H1 (cell line): ENCODE measurements at regions not wholly inside any gene's neighbourhood (a gene's known extent, or its start where the extent isn't known, plus 50 kb on each side); places are given as distances from the start of the nearest gene placed in this dataset.

Experiments used
- CTCF ChIA-PET: fragments of 300-600 bp; sonication (Branson Sonifier 250); formaldehyde crosslinking; loops from one replicate; lab custom pipeline; 2021; ENCODE audit not compliant: partially characterized antibody; lab: Charles Lee
- POLR2A ChIA-PET: fragments of 300-600 bp; sonication (Branson Sonifier 250); formaldehyde crosslinking; loops from one replicate; lab custom pipeline; 2021; ENCODE audit warnings: inconsistent platforms; ENCODE audit not compliant: partially characterized antibody; lab: Charles Lee
- DNase-seq, 2 experiments: peaks; one replicate each; pipeline versions ENCODE4 v3.0.0 to v3.0.0-alpha.2; 2010 to 2022; ENCODE audit warnings: low spot score in 2 of 2, low read depth in 1 of 2, mixed read lengths in 1 of 2
- FAIRE-seq: peaks from 2 replicates; lab custom pipeline; 2011; peaks lifted over from hg19 to GRCh38; lab: Jason Lieb, UNC
- H2AFZ ChIP-seq: 2 replicates; pipeline ENCODE4 v1.8.1; 2012; ENCODE audit warnings: low read length, inconsistent platforms
- H2AK5ac ChIP-seq: 2 replicates; pipeline ENCODE4 v1.6.1; 2013; ENCODE audit warnings: low read depth, low read length
- H2BK120ac ChIP-seq: replicated peaks from 2 replicates; pipeline ENCODE3; 2013; ENCODE audit warnings: low read depth, low read length, inconsistent platforms
- H2BK12ac ChIP-seq: 2 replicates; pipeline ENCODE4 v1.6.1; 2013; ENCODE audit warnings: low read depth, low read length
- H2BK15ac ChIP-seq: 2 replicates; pipeline ENCODE4 v1.6.1; 2013; ENCODE audit warnings: low read length
- H2BK20ac ChIP-seq: 2 replicates; pipeline ENCODE4 v1.6.1; 2013; ENCODE audit warnings: low read length
- H2BK5ac ChIP-seq: 2 replicates; pipeline ENCODE4 v1.6.1; 2013; ENCODE audit warnings: low read depth, low read length
- H3K14ac ChIP-seq: 2 replicates; pipeline ENCODE4 v1.6.1; 2013; ENCODE audit warnings: inconsistent platforms; ENCODE audit not compliant: insufficient read length
- H3K18ac ChIP-seq: 2 replicates; pipeline ENCODE4 v1.6.1; 2013; ENCODE audit warnings: low read length; ENCODE audit errors: extremely low read depth
- H3K23ac ChIP-seq: 2 replicates; pipeline ENCODE4 v1.6.1; 2013; ENCODE audit warnings: inconsistent platforms; ENCODE audit not compliant: insufficient read length
- H3K23me2 ChIP-seq: 2 replicates; pipeline ENCODE4 v1.6.1; 2013; ENCODE audit warnings: low read depth, low read length
- H3K27ac ChIP-seq: 2 replicates; pipeline ENCODE4 v1.6.1; 2011; ENCODE audit warnings: low read depth, low read length, inconsistent platforms
- H3K27me3 ChIP-seq, 4 experiments: replicated peaks in 1 of 4; 1 replicate in 1 of 4; 2 replicates in 3 of 4; pipeline versions ENCODE4 v1.6.1 to v1.8.1; 2011 to 2013; ENCODE audit warnings: low read length in 3 of 4, mild to moderate bottlenecking in 3 of 4, inconsistent platforms in 2 of 4, mixed read lengths in 2 of 4, moderate library complexity in 1 of 4; ENCODE audit not compliant: control insufficient read depth in 3 of 4, insufficient read depth in 3 of 4; ENCODE audit errors: extremely low read depth in 1 of 4
- H3K36me3 ChIP-seq, 4 experiments: 2 replicates each; pipeline versions ENCODE4 v1.6.1 to v1.8.1; 2011 to 2013; ENCODE audit warnings: mild to moderate bottlenecking in 4 of 4, low read length in 3 of 4, moderate library complexity in 2 of 4, control low read depth in 1 of 4, inconsistent platforms in 1 of 4; ENCODE audit not compliant: insufficient read depth in 4 of 4, control insufficient read depth in 2 of 4
- H3K4ac ChIP-seq: replicated peaks from 2 replicates; pipeline ENCODE3; 2013; ENCODE audit warnings: low read length, low read depth, mixed read lengths, inconsistent platforms; ENCODE audit not compliant: insufficient read length
- H3K4me1 ChIP-seq, 4 experiments: replicated peaks in 1 of 4; 1 replicate in 1 of 4; 2 replicates in 3 of 4; pipeline versions ENCODE4 v1.6.1 to v1.8.1; 2011 to 2013; ENCODE audit warnings: low read length in 3 of 4, inconsistent platforms in 2 of 4, mixed read lengths in 1 of 4; ENCODE audit not compliant: insufficient read depth in 4 of 4, control insufficient read depth in 3 of 4
- H3K4me2 ChIP-seq, 2 experiments: 2 replicates each; pipeline versions ENCODE4 v1.6.1 to v1.8.1; 2011 to 2013; ENCODE audit warnings: low read depth in 2 of 2, low read length in 2 of 2, control low read depth in 1 of 2, inconsistent platforms in 1 of 2, mild to moderate bottlenecking in 1 of 2; ENCODE audit not compliant: insufficient read depth in 1 of 2
- H3K4me3 ChIP-seq, 4 experiments: fragments of 200-600, 300-600 bp in 1 of 4; sonication (generic), shearing (Covaris generic), sonication (Bioruptor Twin) in 1 of 4; 2 replicates each; pipeline versions ENCODE4 v1.5.1 to v1.8.1; 2011 to 2016; ENCODE audit warnings: low read length in 4 of 4, low read depth in 3 of 4, control low read depth in 2 of 4, inconsistent platforms in 2 of 4, mild to moderate bottlenecking in 2 of 4, mixed read lengths in 1 of 4, moderate library complexity in 1 of 4; ENCODE audit not compliant: insufficient read depth in 2 of 4; ENCODE audit errors: extremely low read depth in 1 of 4
- H3K56ac ChIP-seq: replicated peaks from 2 replicates; pipeline ENCODE3; 2013; ENCODE audit warnings: low read depth, mild to moderate bottlenecking, mixed read lengths, low read length, inconsistent platforms; ENCODE audit not compliant: insufficient read length
- H3K79me1 ChIP-seq: 2 replicates; pipeline ENCODE4 v1.6.1; 2013; ENCODE audit warnings: low read depth, low read length, control low read depth
- H3K79me2 ChIP-seq, 2 experiments: 2 replicates each; pipeline versions ENCODE4 v1.6.1 to v1.8.1; 2012 to 2013; ENCODE audit warnings: low read length in 2 of 2, mild to moderate bottlenecking in 2 of 2, inconsistent platforms in 1 of 2; ENCODE audit not compliant: insufficient read depth in 2 of 2, control insufficient read depth in 1 of 2
- H3K9ac ChIP-seq, 4 experiments: replicated peaks in 1 of 4; 1 replicate in 1 of 4; 2 replicates in 3 of 4; pipeline versions ENCODE4 v1.6.1 to v1.8.1; 2011 to 2013; ENCODE audit warnings: low read depth in 3 of 4, low read length in 3 of 4, control low read depth in 2 of 4, mild to moderate bottlenecking in 2 of 4, moderate library complexity in 2 of 4, inconsistent platforms in 1 of 4; ENCODE audit errors: extremely low read depth in 1 of 4
- H3K9me3 ChIP-seq, 2 experiments: 2 replicates each; pipeline versions ENCODE4 v1.6.1 to v1.8.1; 2012 to 2013; ENCODE audit warnings: mild to moderate bottlenecking in 2 of 2, moderate library complexity in 2 of 2, control low read depth in 1 of 2, inconsistent platforms in 1 of 2, low read depth in 1 of 2, low read length in 1 of 2, mixed read lengths in 1 of 2; ENCODE audit not compliant: insufficient read depth in 2 of 2
- H4K20me1 ChIP-seq, 2 experiments: replicated peaks in 1 of 2; 2 replicates each; pipeline versions ENCODE3 to v1.8.1; 2011 to 2013; ENCODE audit warnings: inconsistent platforms in 2 of 2, low read length in 2 of 2, mild to moderate bottlenecking in 1 of 2; ENCODE audit not compliant: insufficient read depth in 2 of 2, control insufficient read depth in 1 of 2
- H4K5ac ChIP-seq: 2 replicates; pipeline ENCODE4 v1.6.1; 2013; ENCODE audit warnings: low read length, low read depth, mixed read lengths, inconsistent platforms; ENCODE audit not compliant: insufficient read length
- H4K8ac ChIP-seq: 2 replicates; pipeline ENCODE4 v1.8.0; 2013; ENCODE audit warnings: mild to moderate bottlenecking, moderate library complexity, low read length, inconsistent platforms; ENCODE audit not compliant: insufficient read depth; ENCODE audit errors: extremely low read depth
- H4K91ac ChIP-seq: replicated peaks from 2 replicates; pipeline ENCODE3; 2013; ENCODE audit warnings: low read length, mixed read lengths, inconsistent platforms; ENCODE audit not compliant: insufficient read length
- ASH2L ChIP-seq: fragments of 200-600, 300-600 bp; sonication (generic); IDR thresholded peaks from one replicate; pipeline ENCODE4 v1.7.1; 2017; ENCODE audit warnings: low read length
- EZH2 ChIP-seq: fragments of 200-600 bp; sonication (generic); IDR thresholded peaks from 2 replicates; pipeline ENCODE4 v1.7.1; 2012; ENCODE audit warnings: low read depth, mild to moderate bottlenecking, moderate library complexity, low read length, inconsistent platforms; ENCODE audit not compliant: severe bottlenecking
- KDM4A ChIP-seq: IDR thresholded peaks from one replicate; pipeline ENCODE4 v1.7.1; 2012; ENCODE audit warnings: low read depth, mild to moderate bottlenecking, moderate library complexity, low read length, inconsistent platforms; ENCODE audit not compliant: severe bottlenecking
- NANOG ChIP-seq: IDR thresholded peaks from 2 replicates; pipeline ENCODE4 v1.6.1; 2011; ENCODE audit warnings: low read length, low read depth, mild to moderate bottlenecking, inconsistent platforms; ENCODE audit not compliant: insufficient read depth, poor library complexity, severe bottlenecking
- SIN3A ChIP-seq, 2 experiments: IDR thresholded peaks in 1 of 2; conservative IDR thresholded peaks in 1 of 2; 2 replicates each; pipeline ENCODE4 v1.6.1; 2011 to 2012; ENCODE audit warnings: low read length in 2 of 2, improper control_type of control experiment in 1 of 2, low read depth in 1 of 2, mild to moderate bottlenecking in 1 of 2
- SP1 ChIP-seq: IDR thresholded peaks from 2 replicates; pipeline ENCODE4 v1.6.1; 2011; ENCODE audit warnings: low read depth, low read length
- TBP ChIP-seq: IDR thresholded peaks from 2 replicates; pipeline ENCODE4 v1.6.1; 2011; ENCODE audit warnings: low read depth, low read length, improper control_type of control experiment
- WGBS, 2 experiments: shearing (Covaris generic) in 1 of 2; methylation state at CpG; one replicate each; pipeline versions ENCODE4 v1.1.6 to v1.1.7; 2013 to 2015; ENCODE audit warnings: low lambda C conversion rate in 2 of 2, mixed read lengths in 2 of 2, inconsistent platforms in 1 of 2, low coverage in 1 of 2, missing lambda C conversion rate in 1 of 2; ENCODE audit not compliant: insufficient replicate concordance in 2 of 2, insufficient coverage in 1 of 2, insufficient read length in 1 of 2; ENCODE audit errors: extremely low coverage in 1 of 2, missing lambda C conversion rate in 1 of 2; 5-methylcytosine and 5-hydroxymethylcytosine counted together

GRCh38 chr3:159821736-159822135, 166.9 kb upstream of the IL12A start:
- no peak for TF ChIP-seq ASH2L
- TF ChIP-seq SIN3A (conservative IDR thresholded peaks at IDR 0.05 in 1 of 2, IDR thresholded peaks at IDR 0.05 in 1 of 2; ENCODE audit: low read depth in 1 of 2, low read length in 2 of 2), result no peak
- no peak for TF ChIP-seq KDM4A
- TF ChIP-seq SP1, result no peak
- no peak for TF ChIP-seq TBP
- no peak for TF ChIP-seq EZH2
- no peak for TF ChIP-seq NANOG
- DNase-seq (no peak), FAIRE-seq (no peak)
- no peak overlapping the region for H3K23ac ChIP-seq
- H3K4me3 ChIP-seq, result no peak overlapping the region
- H2AK5ac ChIP-seq, result no peak overlapping the region
- POLR2A ChIA-PET, result no interaction called here
- peaks cover 2 to 3% (median 2%) of the 10 kb centered on the region in 4 experiments; a peak in 4 of 7 replicates for H3K4me1 ChIP-seq
- H3K36me3 ChIP-seq, result no peaks in the 10 kb centered on the region
- H4K91ac ChIP-seq, result no peak overlapping the region
- H2AFZ ChIP-seq, result no peak overlapping the region
- CTCF ChIA-PET, result interaction anchor here (0.6 to 1.5 kb wide), 4 partner anchors 19 to 389 kb away, joined by 3 to 7 read pairs (median 3); no protein-coding TSS in a partner anchor
- no peak overlapping the region for H2BK15ac ChIP-seq
- no peak overlapping the region for H4K8ac ChIP-seq
- H3K14ac ChIP-seq, result no peak overlapping the region
- H3K9me3 ChIP-seq, result no peaks in the 10 kb centered on the region
- no peaks in the 10 kb centered on the region for H3K27me3 ChIP-seq
- H3K56ac ChIP-seq, result no peak overlapping the region
- no peak overlapping the region for H3K9ac ChIP-seq
- H4K20me1 ChIP-seq, result no peaks in the 10 kb centered on the region
- H4K5ac ChIP-seq, result no peak overlapping the region
- H2BK12ac ChIP-seq, result no peak overlapping the region
- no peaks in the 10 kb centered on the region for H3K23me2 ChIP-seq
- no peaks in the 10 kb centered on the region for H3K79me2 ChIP-seq
- H3K18ac ChIP-seq, result no peak overlapping the region
- WGBS, 2 experiments, result 92% methylated on average over 5 of the region's 5 CpGs; no CpG with 5 or more reads in 1 of the 2 experiments
- H3K79me1 ChIP-seq, result no peaks in the 10 kb centered on the region
- H2BK5ac ChIP-seq, result no peak overlapping the region
- no peak overlapping the region for H3K27ac ChIP-seq
- no peak overlapping the region for H2BK20ac ChIP-seq
- no peak overlapping the region for H3K4ac ChIP-seq
- no peak overlapping the region for H2BK120ac ChIP-seq
- H3K4me2 ChIP-seq, result no peak overlapping the region
